ENCODE measurements at regions not wholly inside any gene's neighbourhood (a gene's known extent, or its start where the extent isn't known, plus 50 kb on each side); places are given as distances from the start of the nearest gene placed in this dataset.

GRCh38 chr6:103707596-103708325 lies 1152.0 kb downstream of the HACE1 start:
- in situ Hi-C loops (cut with HindIII; ENCODE audit: low sequenced_read_pairs), result no loop called here

GRCh38 chr6:103699769-103700168 lies 1160.0 kb downstream of the HACE1 start:
- in situ Hi-C loops (cut with HindIII; ENCODE audit: low sequenced_read_pairs), result no loop called here

- in situ Hi-C loops (cut with HindIII; ENCODE audit: low sequenced_read_pairs), result no loop called here
These were observed 1172.3 kb downstream of the HACE1 start for GRCh38 chr6:103687430-103687829.

GRCh38 chr6:103680116-103680515 lies 1179.6 kb downstream of the HACE1 start:
- in situ Hi-C loops (cut with HindIII; ENCODE audit: low sequenced_read_pairs), result no loop called here

- in situ Hi-C loops (cut with HindIII; ENCODE audit: low sequenced_read_pairs), result no loop called here
These were observed 1182.4 kb downstream of the HACE1 start for GRCh38 chr6:103677290-103677689.

GRCh38 chr6:103675807-103676406 lies 1183.8 kb downstream of the HACE1 start:
- in situ Hi-C loops (cut with HindIII; ENCODE audit: low sequenced_read_pairs), result no loop called here

- in situ Hi-C loops (cut with HindIII; ENCODE audit: low sequenced_read_pairs), result no loop called here
These were observed 1184.9 kb downstream of the HACE1 start for GRCh38 chr6:103674790-103675189.

GRCh38 chr6:103672169-103672568 lies 1187.5 kb downstream of the HACE1 start:
- in situ Hi-C loops (cut with HindIII; ENCODE audit: low sequenced_read_pairs), result no loop called here

GRCh38 chr6:103629613-103630012 lies 1230.1 kb downstream of the HACE1 start:
- in situ Hi-C loops (cut with HindIII; ENCODE audit: low sequenced_read_pairs), result no loop called here

- in situ Hi-C loops (cut with HindIII; ENCODE audit: low sequenced_read_pairs), result no loop called here
These were observed 1242.1 kb downstream of the HACE1 start for GRCh38 chr6:103617642-103618041.

GRCh38 chr6:103587722-103588121 lies 1272.0 kb downstream of the HACE1 start:
- in situ Hi-C loops (cut with HindIII; ENCODE audit: low sequenced_read_pairs), result no loop called here

- in situ Hi-C loops (cut with HindIII; ENCODE audit: low sequenced_read_pairs), result no loop called here
These were observed 1281.6 kb downstream of the HACE1 start for GRCh38 chr6:103578115-103578514.

- in situ Hi-C loops (cut with HindIII; ENCODE audit: low sequenced_read_pairs), result no loop called here
These were observed 1289.3 kb downstream of the HACE1 start for GRCh38 chr6:103570431-103570830.

- in situ Hi-C loops (cut with HindIII; ENCODE audit: low sequenced_read_pairs), result no loop called here
These were observed 1304.8 kb downstream of the HACE1 start for GRCh38 chr6:103554911-103555310.

GRCh38 chr6:103538381-103538780 lies 1321.3 kb downstream of the HACE1 start:
- in situ Hi-C loops (cut with HindIII; ENCODE audit: low sequenced_read_pairs), result no loop called here

GRCh38 chr6:103534814-103535213 lies 1324.9 kb downstream of the HACE1 start:
- in situ Hi-C loops (cut with HindIII; ENCODE audit: low sequenced_read_pairs), result no loop called here

- in situ Hi-C loops (cut with HindIII; ENCODE audit: low sequenced_read_pairs), result no loop called here
These were observed 1325.6 kb downstream of the HACE1 start for GRCh38 chr6:103534095-103534494.

GRCh38 chr6:103522045-103522444 lies 1337.7 kb downstream of the HACE1 start:
- in situ Hi-C loops (cut with HindIII; ENCODE audit: low sequenced_read_pairs), result no loop called here

- in situ Hi-C loops (cut with HindIII; ENCODE audit: low sequenced_read_pairs), result no loop called here
These were observed 1343.4 kb downstream of the HACE1 start for GRCh38 chr6:103516336-103516735.

GRCh38 chr6:103507052-103507451 lies 1352.7 kb downstream of the HACE1 start:
- in situ Hi-C loops (cut with HindIII; ENCODE audit: low sequenced_read_pairs), result no loop called here

GRCh38 chr6:103505155-103505518 lies 1354.6 kb downstream of the HACE1 start:
- in situ Hi-C loops (cut with HindIII; ENCODE audit: low sequenced_read_pairs), result no loop called here

- in situ Hi-C loops (cut with HindIII; ENCODE audit: low sequenced_read_pairs), result no loop called here
These were observed 1355.1 kb downstream of the HACE1 start for GRCh38 chr6:103504501-103505154.

All from DLD1 (cell line).